ENCODE measurements at regions not wholly inside any gene's neighbourhood (a gene's known extent, or its start where the extent isn't known, plus 50 kb on each side); places are given as distances from the start of the nearest gene placed in this dataset.
"Not testable (repeated sequence)": the region's sequence is repeated elsewhere in the genome, so short reads cannot be mapped to it uniquely, and the experiment has no call there.

- not testable (repeated sequence) for H3K4me1 ChIP-seq (ENCODE audit: control insufficient read depth, insufficient read depth, low read length); DNase-seq (ENCODE audit: low read depth in 4 of 6, low spot score in 6 of 6); H3K9me3 ChIP-seq (ENCODE audit: control insufficient read depth, insufficient read depth, low read length); H3K36me3 ChIP-seq (ENCODE audit: control insufficient read depth, insufficient read depth, low read length); H3K27me3 ChIP-seq (ENCODE audit: control insufficient read depth, insufficient read depth, low read length); H3K4me3 ChIP-seq (ENCODE audit: low read depth, low read length); H3K27ac ChIP-seq (ENCODE audit: low read depth, low read length)
- WGBS (ENCODE audit: insufficient coverage): 84% methylated on average over 2 of the region's 2 CpGs
These were observed 50.8 kb downstream of the PPIAL4G start for GRCh38 chr1:148432318-148432717.

GRCh38 chr1:148429856-148430255 lies 53.2 kb downstream of the PPIAL4G start:
- not testable (repeated sequence) for H3K27ac ChIP-seq (ENCODE audit: low read depth, low read length); H3K36me3 ChIP-seq (ENCODE audit: control insufficient read depth, insufficient read depth, low read length); H3K4me3 ChIP-seq (ENCODE audit: low read depth, low read length); DNase-seq (ENCODE audit: low read depth in 4 of 6, low spot score in 6 of 6); H3K9me3 ChIP-seq (ENCODE audit: control insufficient read depth, insufficient read depth, low read length); H3K4me1 ChIP-seq (ENCODE audit: control insufficient read depth, insufficient read depth, low read length); H3K27me3 ChIP-seq (ENCODE audit: control insufficient read depth, insufficient read depth, low read length)

GRCh38 chr1:148426940-148427611 lies 56.0 kb downstream of the PPIAL4G start:
- H3K9me3 ChIP-seq (ENCODE audit: control insufficient read depth, insufficient read depth, low read length); H3K4me1 ChIP-seq (ENCODE audit: control insufficient read depth, insufficient read depth, low read length); H3K27me3 ChIP-seq (ENCODE audit: control insufficient read depth, insufficient read depth, low read length); H3K27ac ChIP-seq (ENCODE audit: low read depth, low read length); H3K4me3 ChIP-seq (ENCODE audit: low read depth, low read length); H3K36me3 ChIP-seq (ENCODE audit: control insufficient read depth, insufficient read depth, low read length); DNase-seq (ENCODE audit: low read depth in 4 of 6, low spot score in 6 of 6): not testable (repeated sequence)
- WGBS (ENCODE audit: insufficient coverage): 80% methylated on average over 1 of the region's 2 CpGs

- not testable (repeated sequence) for H3K27ac ChIP-seq (ENCODE audit: low read depth, low read length); H3K4me3 ChIP-seq (ENCODE audit: low read depth, low read length); H3K9me3 ChIP-seq (ENCODE audit: control insufficient read depth, insufficient read depth, low read length); H3K4me1 ChIP-seq (ENCODE audit: control insufficient read depth, insufficient read depth, low read length); DNase-seq (ENCODE audit: low read depth in 4 of 6, low spot score in 6 of 6); H3K27me3 ChIP-seq (ENCODE audit: control insufficient read depth, insufficient read depth, low read length); H3K36me3 ChIP-seq (ENCODE audit: control insufficient read depth, insufficient read depth, low read length)
- WGBS (ENCODE audit: insufficient coverage): no CpG with 5 or more reads among the region's 2 CpGs
These were observed 56.7 kb downstream of the PPIAL4G start for GRCh38 chr1:148426385-148426784.

GRCh38 chr1:148424143-148425003 lies 58.7 kb downstream of the PPIAL4G start:
- not testable (repeated sequence) for H3K4me1 ChIP-seq (ENCODE audit: control insufficient read depth, insufficient read depth, low read length); DNase-seq (ENCODE audit: low read depth in 4 of 6, low spot score in 6 of 6); H3K36me3 ChIP-seq (ENCODE audit: control insufficient read depth, insufficient read depth, low read length); H3K27me3 ChIP-seq (ENCODE audit: control insufficient read depth, insufficient read depth, low read length); H3K27ac ChIP-seq (ENCODE audit: low read depth, low read length); H3K9me3 ChIP-seq (ENCODE audit: control insufficient read depth, insufficient read depth, low read length); H3K4me3 ChIP-seq (ENCODE audit: low read depth, low read length)
- no CpG with 5 or more reads among the region's 1 CpG for WGBS (ENCODE audit: insufficient coverage)

- no CpG with 5 or more reads among the region's 4 CpGs for WGBS (ENCODE audit: insufficient coverage)
- not testable (repeated sequence) for H3K36me3 ChIP-seq (ENCODE audit: control insufficient read depth, insufficient read depth, low read length); H3K27ac ChIP-seq (ENCODE audit: low read depth, low read length); DNase-seq (ENCODE audit: low read depth in 4 of 6, low spot score in 6 of 6); H3K27me3 ChIP-seq (ENCODE audit: control insufficient read depth, insufficient read depth, low read length); H3K4me3 ChIP-seq (ENCODE audit: low read depth, low read length); H3K9me3 ChIP-seq (ENCODE audit: control insufficient read depth, insufficient read depth, low read length); H3K4me1 ChIP-seq (ENCODE audit: control insufficient read depth, insufficient read depth, low read length)
These were observed 60.2 kb downstream of the PPIAL4G start for GRCh38 chr1:148422921-148423320.

GRCh38 chr1:148417241-148417640 lies 65.9 kb downstream of the PPIAL4G start:
- H3K9me3 ChIP-seq (ENCODE audit: control insufficient read depth, insufficient read depth, low read length); H3K27me3 ChIP-seq (ENCODE audit: control insufficient read depth, insufficient read depth, low read length); H3K4me3 ChIP-seq (ENCODE audit: low read depth, low read length); H3K4me1 ChIP-seq (ENCODE audit: control insufficient read depth, insufficient read depth, low read length); H3K27ac ChIP-seq (ENCODE audit: low read depth, low read length); DNase-seq (ENCODE audit: low read depth in 4 of 6, low spot score in 6 of 6); H3K36me3 ChIP-seq (ENCODE audit: control insufficient read depth, insufficient read depth, low read length): not testable (repeated sequence)
- WGBS (ENCODE audit: insufficient coverage): no CpG with 5 or more reads among the region's 3 CpGs

- WGBS (ENCODE audit: insufficient coverage): no CpG with 5 or more reads among the region's 2 CpGs
These were observed 69.7 kb downstream of the PPIAL4G start for GRCh38 chr1:148413385-148413784.

GRCh38 chr1:148404786-148405568 lies 78.1 kb downstream of the PPIAL4G start:
- not testable (repeated sequence) for H3K9me3 ChIP-seq (ENCODE audit: control insufficient read depth, insufficient read depth, low read length); H3K27ac ChIP-seq (ENCODE audit: low read depth, low read length); H3K27me3 ChIP-seq (ENCODE audit: control insufficient read depth, insufficient read depth, low read length); H3K36me3 ChIP-seq (ENCODE audit: control insufficient read depth, insufficient read depth, low read length); H3K4me1 ChIP-seq (ENCODE audit: control insufficient read depth, insufficient read depth, low read length); H3K4me3 ChIP-seq (ENCODE audit: low read depth, low read length); DNase-seq (ENCODE audit: low read depth in 4 of 6, low spot score in 6 of 6)
- 94% methylated on average over 23 of the region's 30 CpGs for WGBS (ENCODE audit: insufficient coverage)

More at GRCh38 chr1:148413385-148413784, 69.7 kb downstream of the PPIAL4G start:
- not testable (repeated sequence) for H3K4me1 ChIP-seq (ENCODE audit: control insufficient read depth, insufficient read depth, low read length); H3K9me3 ChIP-seq (ENCODE audit: control insufficient read depth, insufficient read depth, low read length); H3K27me3 ChIP-seq (ENCODE audit: control insufficient read depth, insufficient read depth, low read length); H3K27ac ChIP-seq (ENCODE audit: low read depth, low read length); DNase-seq (ENCODE audit: low read depth in 4 of 6, low spot score in 6 of 6); H3K36me3 ChIP-seq (ENCODE audit: control insufficient read depth, insufficient read depth, low read length); H3K4me3 ChIP-seq (ENCODE audit: low read depth, low read length)
